IPS-18a (cell line): ENCODE measurements at regions not wholly inside any gene's neighbourhood (a gene's known extent, or its start where the extent isn't known, plus 50 kb on each side); places are given as distances from the start of the nearest gene placed in this dataset.

Source experiments
- H3K27ac ChIP-seq: one replicate; pipeline ENCODE4 v1.5.1; 2013; ENCODE audit warnings: low read length
- H3K27me3 ChIP-seq: one replicate; pipeline ENCODE4 v1.6.1; 2013; ENCODE audit warnings: mild to moderate bottlenecking, low read length; ENCODE audit not compliant: control insufficient read depth, insufficient read depth
- H3K36me3 ChIP-seq: one replicate; pipeline ENCODE4 v1.6.1; 2013; ENCODE audit warnings: low read depth, low read length; ENCODE audit not compliant: control insufficient read depth
- H3K4me1 ChIP-seq: one replicate; pipeline ENCODE4 v1.6.1; 2013; ENCODE audit warnings: low read depth, low read length; ENCODE audit not compliant: control insufficient read depth
- H3K4me3 ChIP-seq: one replicate; pipeline ENCODE4 v1.5.1; 2013; ENCODE audit warnings: low read length
- H3K9ac ChIP-seq: one replicate; pipeline ENCODE4 v1.6.1; 2013; ENCODE audit warnings: mild to moderate bottlenecking, low read length, moderate library complexity
- H3K9me3 ChIP-seq: one replicate; pipeline ENCODE4 v1.6.1; 2013; ENCODE audit warnings: low read depth, low read length; ENCODE audit not compliant: control insufficient read depth

DNA sequence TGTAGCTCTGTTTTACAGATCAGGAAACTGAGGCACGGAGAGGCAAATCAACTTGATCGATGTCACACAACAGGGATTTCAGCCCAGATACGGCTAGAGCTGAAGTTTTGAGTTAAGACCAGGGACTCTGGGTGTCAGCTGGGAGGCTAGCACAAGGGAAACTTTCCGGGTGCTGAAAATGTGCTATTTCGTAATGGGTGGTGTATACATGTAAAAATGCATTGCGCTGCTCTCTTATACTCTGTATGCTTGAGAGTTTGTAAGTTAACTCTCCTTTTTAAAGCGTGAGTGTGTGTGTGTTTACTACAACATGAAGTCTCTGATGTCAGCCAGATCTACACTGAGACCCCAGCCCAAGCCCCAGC, 227.6 kb downstream of the MN1 start:
- H3K4me3 ChIP-seq = no peak overlapping the region
- peaks cover 17% of the 10 kb centered on the region for H3K4me1 ChIP-seq
- no peak overlapping the region for H3K27ac ChIP-seq
- H3K9ac ChIP-seq = no peak overlapping the region
- no peaks in the 10 kb centered on the region for H3K9me3 ChIP-seq
- peaks cover 3% of the 10 kb centered on the region for H3K27me3 ChIP-seq
- no peaks in the 10 kb centered on the region for H3K36me3 ChIP-seq

DNA sequence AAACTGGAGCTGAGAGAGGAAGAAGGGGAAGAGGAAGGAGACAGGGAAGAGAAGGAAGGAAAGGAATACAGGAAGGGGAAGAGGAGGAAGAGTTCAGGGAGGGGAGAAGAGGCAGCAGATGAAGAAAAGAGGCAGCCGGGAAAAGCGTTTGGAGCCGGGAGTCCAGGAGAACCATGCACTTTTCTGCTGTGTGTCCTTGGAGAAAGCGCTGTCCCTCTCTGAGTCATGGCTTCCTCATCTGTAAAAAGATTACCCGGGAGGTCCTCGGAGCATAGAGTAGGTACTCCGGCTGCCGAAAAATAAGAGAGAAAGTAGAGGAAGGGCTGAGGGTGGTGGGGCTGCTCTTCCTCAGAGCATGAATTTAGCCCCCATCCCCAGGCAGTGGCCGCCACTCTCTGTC, 226.9 kb downstream of the MN1 start:
- no peak overlapping the region for H3K4me3 ChIP-seq

DNA sequence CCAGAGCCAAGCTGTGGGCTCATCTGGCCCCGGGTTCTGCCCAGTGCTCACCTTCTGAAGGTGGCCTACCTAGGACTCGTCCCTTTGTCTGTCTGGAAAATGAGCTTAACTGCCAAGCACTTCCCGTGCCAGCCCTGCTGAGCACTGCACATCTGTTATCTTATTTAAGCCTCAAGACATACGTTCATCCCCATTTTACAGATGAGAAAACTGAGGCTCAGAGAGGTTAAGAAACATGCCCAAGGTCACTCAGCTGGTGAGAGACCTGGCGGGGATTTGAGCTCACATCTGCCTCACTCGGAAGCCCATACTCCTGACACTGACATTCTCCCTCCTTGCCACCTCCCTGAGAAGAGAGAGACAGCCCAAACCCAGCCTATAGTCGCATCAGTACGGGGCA, 226.2 kb downstream of the MN1 start:
- no peak overlapping the region for H3K9ac ChIP-seq
- H3K27me3 ChIP-seq = peaks cover 3% of the 10 kb centered on the region
- H3K36me3 ChIP-seq = no peaks in the 10 kb centered on the region
- H3K9me3 ChIP-seq = no peaks in the 10 kb centered on the region
- H3K4me3 ChIP-seq = no peak overlapping the region
- H3K27ac ChIP-seq = no peak overlapping the region
- H3K4me1 ChIP-seq = peaks cover 17% of the 10 kb centered on the region

More for the DNA sequence above, 226.9 kb downstream of the MN1 start:
- H3K9ac ChIP-seq = no peak overlapping the region
- H3K36me3 ChIP-seq = no peaks in the 10 kb centered on the region
- peaks cover 3% of the 10 kb centered on the region for H3K27me3 ChIP-seq
- H3K9me3 ChIP-seq = no peaks in the 10 kb centered on the region
- peaks cover 17% of the 10 kb centered on the region for H3K4me1 ChIP-seq
- no peak overlapping the region for H3K27ac ChIP-seq

DNA sequence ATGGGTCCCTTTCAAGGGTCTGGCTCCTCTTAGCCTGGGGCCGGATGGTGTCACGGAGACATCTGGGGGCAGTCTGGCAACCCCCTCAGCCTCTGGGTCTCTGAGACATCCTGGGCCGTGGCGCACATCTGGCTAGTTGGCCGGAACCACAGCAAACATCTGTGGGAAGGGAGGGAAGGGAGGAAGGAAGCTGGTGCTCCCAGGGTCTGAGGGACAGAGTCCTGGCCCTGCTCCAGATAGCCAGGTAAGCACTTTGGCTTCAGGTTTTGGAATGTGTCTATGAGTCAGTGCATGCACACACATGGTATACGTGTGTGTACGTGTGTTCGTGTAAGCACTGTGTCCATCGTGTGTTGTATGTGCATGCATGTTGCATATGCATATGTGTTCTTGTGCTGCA, 225.1 kb downstream of the MN1 start:
- H3K9me3 ChIP-seq = no peaks in the 10 kb centered on the region
- no peak overlapping the region for H3K4me3 ChIP-seq
- no peak overlapping the region for H3K27ac ChIP-seq
- H3K9ac ChIP-seq = no peak overlapping the region
- no peaks in the 10 kb centered on the region for H3K36me3 ChIP-seq
- peaks cover 17% of the 10 kb centered on the region for H3K4me1 ChIP-seq
- H3K27me3 ChIP-seq = no peaks in the 10 kb centered on the region

DNA sequence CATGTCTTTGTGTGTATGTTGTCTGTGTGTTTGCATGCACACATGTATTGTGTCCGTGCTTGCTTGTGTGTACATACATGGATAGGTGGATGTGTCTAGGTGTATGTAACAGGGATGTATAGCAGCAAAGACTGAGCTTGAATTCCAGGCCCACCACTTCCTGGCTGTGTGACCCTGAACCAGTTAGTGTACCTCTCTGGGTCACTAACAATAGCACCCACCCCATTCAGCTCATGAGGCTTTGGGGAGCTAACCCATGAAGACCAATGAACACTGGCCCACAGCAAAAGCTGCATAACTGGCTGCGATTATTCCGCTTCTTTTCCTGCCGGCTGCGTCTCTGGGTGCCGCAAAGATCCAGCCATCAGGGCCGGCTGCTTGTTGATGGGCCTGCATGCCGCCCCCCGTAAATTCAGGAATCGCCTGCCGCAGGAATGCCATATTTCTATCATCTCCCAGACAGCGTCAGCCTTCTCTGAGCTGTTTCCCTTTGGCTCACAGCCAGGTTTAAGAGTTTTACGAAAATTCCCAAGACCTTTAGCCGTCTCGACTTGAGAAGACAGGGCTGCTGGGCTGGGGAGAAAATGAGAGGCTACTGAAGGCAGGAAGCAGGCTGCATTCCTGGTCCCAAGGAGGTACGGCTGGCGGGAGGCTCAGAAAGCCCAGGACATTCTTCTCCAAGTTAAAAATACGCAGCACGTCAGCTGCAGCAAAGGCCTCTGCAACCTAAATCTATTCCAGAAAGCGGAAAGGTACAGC, 224.6 kb downstream of the MN1 start:
- Histone ChIP-seq H3K4me1 (peaks cover 12% of the 10 kb centered on the region), H3K36me3 (no peaks in the 10 kb centered on the region), H3K9ac (no peak overlapping the region), H3K9me3 (no peaks in the 10 kb centered on the region), H3K4me3 (no peak overlapping the region), H3K27me3 (no peaks in the 10 kb centered on the region), H3K27ac (no peak overlapping the region)

DNA sequence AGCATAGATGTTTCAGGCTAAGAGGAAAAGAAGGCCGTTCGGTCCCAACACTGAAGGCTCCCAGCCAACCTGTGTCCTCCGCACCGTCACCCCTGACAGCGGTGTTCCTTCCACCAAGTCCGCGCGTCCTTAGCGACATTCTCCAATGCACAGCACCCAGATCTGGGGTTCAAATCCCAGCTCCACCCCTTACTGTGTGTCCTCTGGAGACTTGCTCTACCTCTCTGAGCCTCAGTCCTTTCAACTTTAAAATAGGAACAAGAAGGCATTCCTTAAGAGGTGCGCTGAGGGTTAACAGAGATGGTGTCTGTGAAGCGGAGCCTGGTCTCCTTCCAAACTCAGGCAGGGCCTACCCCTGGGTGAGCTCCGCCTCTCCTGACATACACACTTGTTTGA, 224.0 kb downstream of the MN1 start:
- Histone ChIP-seq H3K4me3 (no peak overlapping the region), H3K36me3 (no peaks in the 10 kb centered on the region), H3K27me3 (no peaks in the 10 kb centered on the region), H3K9me3 (no peaks in the 10 kb centered on the region), H3K9ac (no peak overlapping the region), H3K27ac (no peak overlapping the region), H3K4me1 (peaks cover 8% of the 10 kb centered on the region)

DNA sequence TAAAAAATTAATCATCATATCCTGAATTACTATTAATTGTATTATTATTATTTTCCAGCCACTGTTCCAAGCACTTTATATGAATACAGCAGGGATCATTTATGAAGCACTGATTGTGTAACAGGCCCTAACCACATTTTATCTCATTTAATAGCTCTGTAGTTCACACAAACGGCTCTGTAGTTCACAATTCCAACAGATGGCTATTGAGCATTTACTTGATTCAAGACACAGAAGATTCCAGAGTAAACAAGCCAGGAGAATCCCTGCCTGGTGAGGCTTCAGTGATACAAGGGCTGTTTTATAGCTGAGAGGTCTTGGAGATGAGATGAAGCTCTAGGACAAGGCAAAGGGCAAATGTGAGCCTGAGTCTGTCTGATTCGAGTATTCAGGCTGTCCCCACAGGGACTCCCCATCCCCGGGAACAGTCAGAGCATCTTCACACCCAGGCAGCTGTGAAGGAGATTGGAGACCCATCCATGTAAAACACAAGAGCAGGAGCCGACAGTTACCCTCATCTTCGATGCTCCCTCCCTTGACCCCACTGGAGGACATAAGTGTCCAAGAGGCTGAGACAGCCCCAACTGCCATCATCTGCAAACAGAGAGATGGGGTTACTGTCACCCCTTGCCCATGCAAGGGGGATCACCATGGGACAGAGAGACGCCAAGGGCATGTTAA, 222.5 kb downstream of the MN1 start:
- no peak overlapping the region for H3K4me3 ChIP-seq
- H3K36me3 ChIP-seq = no peaks in the 10 kb centered on the region
- no peak overlapping the region for H3K27ac ChIP-seq
- H3K27me3 ChIP-seq = no peaks in the 10 kb centered on the region
- H3K4me1 ChIP-seq = no peaks in the 10 kb centered on the region
- H3K9me3 ChIP-seq = no peaks in the 10 kb centered on the region
- H3K9ac ChIP-seq = no peak overlapping the region

DNA sequence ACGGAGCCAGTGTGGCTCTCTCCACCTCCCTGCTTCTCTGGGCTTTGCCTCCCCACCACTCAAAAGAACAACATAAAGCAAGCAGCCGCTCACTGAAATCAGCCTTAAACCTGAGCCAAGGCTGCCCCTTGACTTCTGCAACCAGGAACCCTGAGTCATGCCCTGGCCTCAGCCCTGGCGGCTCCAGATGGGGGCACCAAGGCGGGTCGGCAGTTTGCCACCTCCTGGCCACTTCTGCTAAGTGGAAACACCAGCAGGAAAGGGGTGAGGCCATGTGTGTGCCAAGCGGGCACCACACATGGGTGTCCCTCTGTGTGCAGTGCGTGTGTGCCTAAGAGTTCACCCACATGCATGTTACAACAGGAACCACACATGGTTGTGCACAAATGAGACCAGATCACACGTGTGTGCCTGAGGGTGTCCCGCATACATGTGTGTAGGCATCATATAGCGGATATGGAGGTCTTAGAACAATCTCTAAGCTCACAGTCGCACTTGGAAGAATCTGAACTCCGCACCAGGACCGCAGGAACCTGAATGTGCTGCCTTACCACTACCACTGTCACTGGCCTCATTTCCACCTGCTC, 221.2 kb downstream of the MN1 start:
- Histone ChIP-seq H3K27me3 (no peaks in the 10 kb centered on the region), H3K9me3 (no peaks in the 10 kb centered on the region), H3K36me3 (no peaks in the 10 kb centered on the region), H3K4me1 (no peaks in the 10 kb centered on the region), H3K4me3 (no peak overlapping the region), H3K9ac (no peak overlapping the region), H3K27ac (no peak overlapping the region)

DNA sequence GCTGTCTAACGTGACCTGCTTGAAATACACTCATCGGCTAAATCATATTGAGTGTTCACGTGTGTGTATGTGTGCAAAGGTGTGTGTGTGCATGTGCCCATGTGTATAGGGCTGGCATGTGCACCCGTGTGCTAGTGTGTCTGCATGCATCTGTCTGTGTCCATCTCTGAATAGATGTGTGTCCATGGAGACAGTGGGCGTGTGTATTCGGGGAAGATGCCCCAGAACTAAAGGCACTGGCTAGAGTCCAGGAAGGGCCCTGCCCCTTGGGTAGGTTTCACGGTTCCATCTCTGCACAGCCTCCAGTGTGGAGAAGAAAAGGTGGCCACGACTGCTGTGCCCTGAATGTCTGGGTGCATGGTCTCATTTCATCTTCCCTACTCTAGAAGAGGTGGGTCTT, 220.3 kb downstream of the MN1 start:
- Histone ChIP-seq H3K27ac (no peak overlapping the region), H3K36me3 (no peaks in the 10 kb centered on the region), H3K9me3 (no peaks in the 10 kb centered on the region), H3K4me1 (no peaks in the 10 kb centered on the region), H3K27me3 (no peaks in the 10 kb centered on the region), H3K4me3 (no peak overlapping the region), H3K9ac (no peak overlapping the region)

DNA sequence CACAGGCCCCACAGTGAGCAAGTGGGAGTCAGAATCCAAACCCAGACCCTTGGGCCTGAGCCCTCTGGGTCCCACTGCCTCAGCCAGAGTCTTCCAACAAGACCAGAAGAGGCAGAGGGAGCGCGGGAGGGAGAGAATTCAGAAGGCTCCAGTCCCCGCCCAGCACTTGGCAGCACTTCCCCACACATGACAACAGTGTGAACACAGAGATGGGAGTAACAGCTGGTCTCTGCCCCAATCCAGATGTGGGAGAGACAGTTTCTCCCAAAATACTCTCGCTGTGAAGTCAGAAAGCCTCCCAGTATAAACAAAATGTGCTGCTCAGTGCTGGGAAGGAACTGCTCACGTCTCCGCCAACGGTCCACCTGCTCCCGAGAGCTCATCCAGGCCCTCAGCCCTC, 219.9 kb downstream of the MN1 start:
- no peak overlapping the region for H3K4me3 ChIP-seq
- no peak overlapping the region for H3K27ac ChIP-seq
- no peak overlapping the region for H3K9ac ChIP-seq
- no peaks in the 10 kb centered on the region for H3K9me3 ChIP-seq
- no peaks in the 10 kb centered on the region for H3K36me3 ChIP-seq
- no peaks in the 10 kb centered on the region for H3K27me3 ChIP-seq
- H3K4me1 ChIP-seq = no peaks in the 10 kb centered on the region

DNA sequence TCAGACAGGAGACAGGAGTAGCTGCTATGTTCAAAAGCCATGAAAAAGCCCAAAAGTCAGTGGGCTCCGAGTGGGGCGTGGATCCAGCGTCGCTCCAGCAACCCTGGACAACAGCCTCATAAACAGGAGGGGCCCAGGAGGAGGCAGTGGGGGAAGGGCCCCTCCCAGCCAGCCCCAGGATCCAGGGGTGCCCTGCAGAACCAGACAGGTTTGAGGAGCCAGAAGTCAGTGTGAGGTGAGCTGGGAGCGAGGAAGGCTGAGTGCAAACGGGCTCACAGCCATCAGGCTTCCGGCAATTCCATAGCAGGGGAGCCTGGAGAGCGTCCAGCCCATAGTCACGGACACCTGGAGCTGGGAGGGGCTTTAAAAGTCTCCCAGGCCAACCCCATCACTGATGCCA, 217.7 kb downstream of the MN1 start:
- Histone ChIP-seq H3K4me1 (no peaks in the 10 kb centered on the region), H3K4me3 (no peak overlapping the region), H3K27ac (no peak overlapping the region), H3K9me3 (no peaks in the 10 kb centered on the region), H3K9ac (no peak overlapping the region), H3K36me3 (no peaks in the 10 kb centered on the region), H3K27me3 (no peaks in the 10 kb centered on the region)

DNA sequence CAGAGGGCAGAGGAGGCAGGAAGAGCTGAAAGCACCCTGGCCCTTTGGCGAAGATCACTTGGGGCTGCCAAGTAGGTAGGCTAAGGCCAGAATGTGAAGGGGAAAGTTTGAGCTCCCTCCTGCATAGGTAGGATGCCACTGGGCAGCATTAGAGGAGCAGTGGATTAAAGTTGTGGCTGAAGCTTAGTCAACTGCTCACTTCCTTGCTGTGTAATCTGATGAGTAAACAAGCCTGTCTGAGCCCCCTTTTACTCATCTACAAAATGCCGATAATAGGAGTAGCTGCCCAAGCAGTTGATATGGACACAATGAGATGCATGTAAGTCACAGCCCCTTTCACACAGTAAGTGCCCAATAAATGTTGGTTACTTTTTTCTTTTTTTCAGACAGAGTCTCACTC, 216.4 kb downstream of the MN1 start:
- H3K9me3 ChIP-seq = no peaks in the 10 kb centered on the region
- no peak overlapping the region for H3K4me3 ChIP-seq
- H3K27ac ChIP-seq = no peak overlapping the region
- no peaks in the 10 kb centered on the region for H3K36me3 ChIP-seq
- H3K27me3 ChIP-seq = no peaks in the 10 kb centered on the region
- no peak overlapping the region for H3K9ac ChIP-seq
- H3K4me1 ChIP-seq = no peaks in the 10 kb centered on the region
